Islet precursor cell (in vitro differentiated cells): ENCODE measurements at regions not wholly inside any gene's neighbourhood (a gene's known extent, or its start where the extent isn't known, plus 50 kb on each side); places are given as distances from the start of the nearest gene placed in this dataset.
A peak's percentile ranks its signal among the peaks of the same experiment; 100 is the strongest.
"Not testable (repeated sequence)": the region's sequence is repeated elsewhere in the genome, so short reads cannot be mapped to it uniquely, and the experiment has no call there.

Experiments
- DNase-seq: peaks from one replicate; pipeline ENCODE4 v3.0.0-alpha.2; 2018

GRCh38 chr13:44697058-44697457, 120.9 kb upstream of the TSC22D1 start:
- DNase-seq = no peak

GRCh38 chr13:44695520-44695919, 119.4 kb upstream of the TSC22D1 start:
- DNase-seq = no peak

- DNase-seq = no peak
These were observed 118.7 kb upstream of the TSC22D1 start for GRCh38 chr13:44694842-44695241.

- no peak for DNase-seq
These were observed 118.2 kb upstream of the TSC22D1 start for GRCh38 chr13:44694291-44694690.

- no peak for DNase-seq
These were observed 117.1 kb upstream of the TSC22D1 start for GRCh38 chr13:44693156-44693764.

DNA sequence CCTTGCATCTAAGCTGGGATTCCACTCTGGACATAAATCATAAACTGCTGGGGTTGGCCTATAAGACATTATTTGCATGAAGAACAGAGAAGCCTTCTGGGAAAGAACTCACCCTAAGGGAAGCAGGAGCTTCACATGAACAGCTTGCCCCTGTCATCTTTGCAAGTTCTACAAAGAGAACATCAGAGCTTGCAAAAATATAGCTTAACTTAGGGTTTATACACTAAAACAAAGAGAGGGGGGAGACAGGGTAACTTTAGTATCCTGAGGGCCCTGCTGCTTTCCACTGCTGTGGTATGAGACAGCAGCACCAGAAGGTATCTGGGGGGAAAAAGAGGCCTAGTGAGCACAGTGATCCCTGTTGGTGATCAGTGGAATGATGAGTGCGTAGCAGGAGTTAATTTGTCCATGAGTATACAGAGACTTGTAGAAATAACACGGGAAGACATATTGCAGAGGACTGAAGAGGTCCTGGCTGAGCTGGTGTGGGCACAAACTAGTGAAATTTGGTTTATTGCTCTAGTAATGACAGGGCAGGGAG, 116.1 kb upstream of the TSC22D1 start:
- DNase-seq = peak; percentile 50

DNA sequence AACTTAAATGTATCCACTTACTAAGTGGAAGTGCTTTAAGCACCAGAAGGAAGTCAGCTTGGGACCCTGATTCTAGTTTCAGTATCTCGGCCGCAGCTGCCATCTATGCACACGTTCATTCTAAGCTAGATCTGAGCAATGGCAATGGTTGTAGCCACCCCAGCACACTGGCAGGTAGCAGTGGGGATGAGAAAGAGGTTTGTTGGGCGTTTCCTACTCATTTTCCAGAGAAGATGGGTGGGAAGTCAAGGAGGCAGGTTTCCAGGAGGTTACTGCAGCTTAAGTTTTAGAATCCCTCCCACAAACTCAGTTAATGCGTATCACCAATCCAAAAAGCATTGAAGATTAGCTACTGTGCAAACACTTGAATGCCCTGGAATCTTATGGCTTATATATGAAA, 114.2 kb upstream of the TSC22D1 start:
- DNase-seq = no peak

DNA sequence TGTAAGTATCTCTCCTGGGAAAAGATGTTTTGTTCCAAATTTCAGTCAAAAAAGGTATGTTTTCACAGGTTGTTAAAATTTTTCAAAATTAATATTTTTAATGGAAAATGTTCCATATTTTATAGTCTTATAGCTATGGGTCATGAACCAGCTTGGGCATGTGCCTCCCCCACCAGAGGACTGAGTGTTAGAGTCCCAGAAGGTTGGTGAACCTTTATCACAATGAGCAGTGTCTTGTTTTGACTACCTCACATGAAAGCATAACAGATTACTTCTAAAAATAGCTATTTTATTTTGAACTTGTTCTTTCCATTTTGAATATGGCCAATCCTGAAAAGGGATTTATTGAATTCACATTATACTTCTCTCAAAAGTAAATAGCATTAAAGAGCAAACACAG, 112.5 kb upstream of the TSC22D1 start:
- no peak for DNase-seq

DNA sequence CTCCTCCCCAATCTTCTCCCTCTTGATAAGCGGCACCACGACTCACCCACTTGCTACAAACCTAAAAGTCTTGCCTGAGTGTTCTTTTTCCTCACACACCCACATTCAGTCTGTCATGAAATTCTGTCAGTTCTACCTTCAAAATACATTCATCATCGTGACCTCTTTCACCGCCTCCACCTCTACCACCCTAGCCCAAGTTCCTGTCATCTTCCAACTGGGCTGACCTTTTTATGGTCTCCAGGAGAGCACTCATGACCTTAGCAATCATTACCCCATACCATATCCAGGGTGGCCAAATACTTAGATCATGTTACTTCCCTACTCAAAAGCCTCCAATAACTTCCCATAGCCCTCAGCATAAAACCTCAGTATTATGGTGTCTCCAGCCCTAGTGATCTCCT, 110.4 kb upstream of the TSC22D1 start:
- DNase-seq = no peak

GRCh38 chr13:44685641-44686040, 109.5 kb upstream of the TSC22D1 start:
- DNase-seq = no peak

DNA sequence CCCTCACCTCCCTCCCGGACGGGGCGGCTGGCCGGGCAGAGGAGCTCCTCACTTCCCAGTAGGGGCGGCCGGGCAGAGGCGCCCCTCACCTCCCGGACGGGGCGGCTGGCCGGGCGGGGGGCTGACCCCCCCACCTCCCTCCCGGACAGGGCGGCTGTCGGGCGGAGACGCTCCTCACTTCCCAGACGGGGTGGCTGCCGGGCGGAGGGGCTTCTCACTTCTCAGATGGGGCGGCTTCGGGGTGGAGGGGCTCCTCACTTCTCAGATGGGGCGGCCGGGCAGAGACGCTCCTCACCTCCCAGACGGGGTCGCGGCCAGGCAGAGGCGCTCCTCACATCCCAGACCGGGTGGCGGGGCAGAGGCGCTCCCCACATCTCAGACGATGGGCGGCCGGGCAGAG, 106.3 kb upstream of the TSC22D1 start:
- DNase-seq = not testable (repeated sequence)

GRCh38 chr13:44680746-44681355, 104.7 kb upstream of the TSC22D1 start:
- DNase-seq = peak; percentile 7

DNA sequence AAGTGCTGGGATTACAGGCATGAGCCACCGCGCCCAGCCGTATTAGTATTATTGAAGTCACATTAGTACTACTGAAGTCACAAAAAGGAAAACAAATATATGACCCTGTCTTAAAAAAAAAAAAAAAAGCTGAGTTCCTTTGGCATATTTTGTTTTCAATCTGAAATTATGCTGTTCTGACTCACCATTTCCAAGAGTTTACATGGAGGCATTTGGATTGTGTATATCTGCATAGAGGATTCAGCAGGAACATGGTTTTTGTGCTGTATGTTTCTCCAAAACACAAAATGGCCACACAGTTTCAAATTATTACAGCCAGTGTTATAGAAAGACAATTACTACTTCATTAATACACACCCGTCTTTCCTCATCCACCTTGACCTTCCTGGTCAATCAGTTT, 103.5 kb upstream of the TSC22D1 start:
- peak; percentile 2 for DNase-seq

- no peak for DNase-seq
These were observed 102.1 kb upstream of the TSC22D1 start for GRCh38 chr13:44678197-44678596.

GRCh38 chr13:44676534-44676933, 100.4 kb upstream of the TSC22D1 start:
- no peak for DNase-seq

DNA sequence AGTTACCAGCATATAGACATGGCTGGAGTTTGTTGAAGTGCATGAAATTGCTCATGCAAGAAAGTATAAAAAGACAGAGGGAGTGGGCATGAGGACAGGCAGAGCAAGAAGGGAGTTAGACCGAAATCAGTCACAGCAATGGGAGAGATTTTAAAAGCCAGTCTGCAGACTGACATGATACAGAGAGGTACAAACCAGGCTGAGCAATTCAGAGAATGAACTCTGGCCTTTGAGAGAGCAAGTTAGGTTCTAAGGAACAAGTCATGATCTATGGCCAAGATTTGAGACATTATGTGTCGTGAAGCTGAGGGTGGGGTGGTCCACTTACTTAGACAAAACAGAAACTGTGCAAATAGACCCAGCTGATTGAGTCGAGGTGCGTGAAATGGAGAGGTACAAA, 93.4 kb upstream of the TSC22D1 start:
- DNase-seq = no peak

DNA sequence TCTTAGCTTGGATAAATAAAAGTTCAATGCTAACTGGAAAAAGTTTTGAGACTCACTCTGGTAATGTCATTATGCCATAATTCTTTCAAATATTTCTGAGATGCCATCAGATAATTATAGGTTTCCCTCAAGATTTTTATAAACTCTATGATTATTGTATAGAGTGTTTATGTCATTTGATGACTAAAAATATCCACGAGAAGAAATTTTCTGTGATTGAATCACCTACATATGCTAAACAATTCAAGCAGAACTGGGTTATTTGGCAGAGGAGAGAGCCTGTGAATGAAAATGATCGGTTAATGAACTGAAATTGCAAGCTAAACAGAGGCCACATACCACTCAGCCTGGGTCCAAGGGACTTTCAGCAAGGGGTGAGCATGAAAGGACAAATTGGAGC, 92.6 kb upstream of the TSC22D1 start:
- DNase-seq = no peak

GRCh38 chr13:44667943-44668342, 91.8 kb upstream of the TSC22D1 start:
- no peak for DNase-seq

DNA sequence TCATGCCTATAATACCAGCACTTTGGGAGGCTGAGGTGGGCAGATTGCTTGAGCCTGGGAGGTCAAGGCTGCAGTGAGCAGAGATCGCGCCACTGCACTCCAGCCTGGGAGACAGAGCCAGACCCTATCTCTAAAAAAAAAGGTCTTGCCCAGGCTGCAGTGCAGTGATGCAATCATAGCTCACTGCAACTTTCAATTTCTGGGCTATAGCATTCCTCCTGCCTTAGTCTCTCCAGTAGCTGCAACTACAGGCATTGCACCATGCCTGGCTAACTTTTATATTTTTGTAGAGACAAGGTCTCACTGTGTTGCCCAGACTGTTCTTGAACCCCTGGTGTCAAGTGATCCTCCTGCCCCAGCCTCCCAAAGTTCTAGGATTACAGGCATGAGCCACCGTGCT, 90.4 kb upstream of the TSC22D1 start:
- not testable (repeated sequence) for DNase-seq

GRCh38 chr13:44664308-44664707, 88.2 kb upstream of the TSC22D1 start:
- no peak for DNase-seq

DNA sequence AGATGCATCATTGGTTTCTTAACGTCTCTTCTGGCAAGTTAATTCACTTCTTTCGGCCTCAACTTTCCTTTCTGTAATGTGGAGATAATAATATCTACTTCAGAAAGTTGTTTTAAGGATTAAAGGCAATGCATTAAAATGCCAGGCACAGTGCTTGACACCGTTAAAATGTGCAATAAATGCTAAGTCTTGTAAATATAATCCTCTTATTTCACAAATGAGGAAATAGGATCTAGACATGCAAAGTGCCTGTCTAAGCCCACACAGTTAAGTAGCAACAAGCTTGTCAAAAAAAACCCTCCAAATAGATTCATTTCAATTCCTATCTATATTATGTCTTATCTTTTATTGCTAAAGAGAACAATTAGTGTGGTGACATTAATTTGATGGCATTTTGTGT, 86.4 kb upstream of the TSC22D1 start:
- DNase-seq = no peak

DNA sequence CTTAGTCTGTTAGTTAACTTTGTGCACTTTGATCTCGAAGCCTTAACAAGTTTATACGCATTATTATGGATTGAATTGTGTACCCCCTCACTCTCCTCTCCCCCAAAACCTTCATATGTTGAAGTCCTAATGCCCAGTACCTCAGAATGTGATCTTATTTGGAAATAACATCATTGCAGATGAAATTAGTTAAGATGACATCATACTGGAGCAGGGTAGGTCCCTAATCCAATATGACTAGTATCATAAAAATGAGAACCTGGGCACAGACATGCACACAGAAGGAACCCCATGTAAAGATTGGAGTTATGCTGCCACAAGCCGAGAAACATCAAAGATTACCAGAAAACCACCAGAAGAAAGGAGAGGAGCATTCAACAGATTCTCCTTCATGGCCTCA, 85.8 kb upstream of the TSC22D1 start:
- peak; percentile 13 for DNase-seq

GRCh38 chr13:44660050-44660449, 83.9 kb upstream of the TSC22D1 start:
- no peak for DNase-seq

- DNase-seq = no peak
These were observed 77.0 kb upstream of the TSC22D1 start for GRCh38 chr13:44652962-44653660.
